Activated T-cell treated with anti-CD3 and anti-CD28 coated beads for 48 hours (primary cell): ENCODE measurements at regions not wholly inside any gene's neighbourhood (a gene's known extent, or its start where the extent isn't known, plus 50 kb on each side); places are given as distances from the start of the nearest gene placed in this dataset.
"Not testable (repeated sequence)": the region's sequence is repeated elsewhere in the genome, so short reads cannot be mapped to it uniquely, and the experiment has no call there.

ENCODE experiments used
- DNase-seq: peaks from one replicate; pipeline ENCODE4 v3.0.0-alpha.2; 2020; ENCODE audit warnings: low read depth

GRCh38 chr11:34001557-34002064 lies 49.9 kb upstream of the CAPRIN1 start:
- no peak for DNase-seq

DNA sequence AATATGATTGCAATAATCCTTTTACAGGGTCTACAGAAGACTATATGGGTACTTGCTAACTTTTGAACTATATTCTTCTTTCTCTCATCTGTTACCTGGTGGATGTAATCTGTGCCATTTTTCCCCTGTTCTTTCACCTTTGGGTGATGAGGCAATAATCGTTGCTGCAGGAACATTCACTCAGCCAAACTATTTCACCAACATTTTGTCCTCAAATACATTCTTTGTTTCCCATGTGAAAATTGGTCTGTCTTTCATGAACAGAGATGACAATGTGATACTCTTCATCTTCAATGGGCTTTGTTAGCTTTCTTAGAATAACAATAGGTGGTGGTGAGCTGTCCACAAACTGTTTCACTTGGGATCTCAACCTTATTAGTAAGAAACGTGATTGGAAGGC lies 52.1 kb upstream of the CAPRIN1 start:
- no peak for DNase-seq

DNA sequence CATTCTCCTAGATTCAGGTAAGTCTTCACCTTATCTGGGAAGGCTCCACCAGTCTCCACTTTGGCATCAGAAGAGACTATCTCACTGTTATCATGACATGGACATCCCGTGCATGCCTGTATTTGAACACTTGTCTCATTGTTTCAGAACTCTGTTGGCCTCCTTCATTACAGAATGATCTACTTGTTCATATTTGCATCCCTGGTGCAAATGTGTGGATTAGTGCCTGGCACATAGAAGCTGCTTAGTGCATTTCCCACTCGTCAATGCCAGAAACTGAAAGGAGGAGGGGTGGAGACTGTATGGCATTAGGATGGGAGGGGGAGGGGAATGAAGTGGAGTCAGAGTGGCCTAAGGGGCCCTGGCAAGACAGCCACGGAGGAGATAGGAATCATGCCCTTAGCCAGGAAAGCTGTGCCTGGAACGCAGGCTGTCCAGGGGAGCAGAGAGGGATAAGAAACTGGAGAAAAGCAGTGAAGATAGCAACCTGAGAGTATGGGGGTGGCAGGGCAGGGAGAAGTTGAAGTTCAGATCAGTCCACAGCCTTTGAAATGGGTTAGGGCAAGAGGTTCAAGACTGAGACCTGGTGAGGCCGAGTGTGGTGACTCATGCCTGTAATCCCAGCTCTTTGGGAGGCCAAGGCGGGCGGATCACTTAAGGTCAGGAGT lies 53.8 kb upstream of the CAPRIN1 start:
- no peak for DNase-seq

- DNase-seq, result peak; percentile 62
These were observed 54.8 kb upstream of the CAPRIN1 start for GRCh38 chr11:33996498-33997454.

DNA sequence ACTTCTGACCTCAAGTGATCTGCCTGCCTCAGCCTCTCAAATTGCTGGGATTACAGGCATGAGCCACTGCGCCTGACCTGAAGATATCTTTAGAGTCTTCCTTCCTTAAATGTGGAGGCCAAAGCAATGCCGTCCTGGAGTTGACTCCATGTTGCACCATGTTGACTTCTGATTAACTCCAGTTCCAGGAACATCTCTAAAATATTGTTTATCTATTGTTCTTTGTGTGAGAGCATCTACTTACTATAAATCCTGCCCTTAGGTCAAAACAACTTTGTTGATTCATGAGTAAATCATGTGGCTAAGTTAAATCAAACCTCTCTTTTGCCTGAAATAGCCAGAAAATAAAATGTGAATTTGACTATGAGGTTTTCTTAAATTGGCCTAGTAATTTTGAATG lies 56.6 kb upstream of the CAPRIN1 start:
- DNase-seq, result no peak

GRCh38 chr11:33991136-33991535 lies 60.4 kb upstream of the CAPRIN1 start:
- DNase-seq, result not testable (repeated sequence)

DNA sequence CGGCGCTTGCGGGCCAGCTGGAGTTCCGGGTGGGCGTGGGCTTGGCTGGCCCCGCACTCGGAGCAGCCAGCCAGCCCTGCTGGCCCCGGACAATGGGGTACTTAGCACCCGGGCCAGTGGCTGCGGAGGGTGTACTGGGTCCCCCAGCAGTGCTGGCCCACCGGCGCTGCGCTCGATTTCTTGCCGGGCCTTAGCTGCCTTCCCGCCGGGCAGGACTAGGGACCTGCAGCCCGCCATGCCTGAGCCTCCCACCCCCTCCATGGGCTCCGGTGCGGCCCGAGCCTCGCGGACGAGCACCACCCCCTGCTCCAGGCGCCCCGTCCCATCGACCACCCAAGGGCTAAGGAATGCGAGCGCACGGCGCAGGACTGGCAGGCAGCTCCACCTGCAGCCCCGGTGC lies 61.4 kb upstream of the CAPRIN1 start:
- DNase-seq, result not testable (repeated sequence)

GRCh38 chr11:33989461-33989860 lies 62.1 kb upstream of the CAPRIN1 start:
- no peak for DNase-seq

DNA sequence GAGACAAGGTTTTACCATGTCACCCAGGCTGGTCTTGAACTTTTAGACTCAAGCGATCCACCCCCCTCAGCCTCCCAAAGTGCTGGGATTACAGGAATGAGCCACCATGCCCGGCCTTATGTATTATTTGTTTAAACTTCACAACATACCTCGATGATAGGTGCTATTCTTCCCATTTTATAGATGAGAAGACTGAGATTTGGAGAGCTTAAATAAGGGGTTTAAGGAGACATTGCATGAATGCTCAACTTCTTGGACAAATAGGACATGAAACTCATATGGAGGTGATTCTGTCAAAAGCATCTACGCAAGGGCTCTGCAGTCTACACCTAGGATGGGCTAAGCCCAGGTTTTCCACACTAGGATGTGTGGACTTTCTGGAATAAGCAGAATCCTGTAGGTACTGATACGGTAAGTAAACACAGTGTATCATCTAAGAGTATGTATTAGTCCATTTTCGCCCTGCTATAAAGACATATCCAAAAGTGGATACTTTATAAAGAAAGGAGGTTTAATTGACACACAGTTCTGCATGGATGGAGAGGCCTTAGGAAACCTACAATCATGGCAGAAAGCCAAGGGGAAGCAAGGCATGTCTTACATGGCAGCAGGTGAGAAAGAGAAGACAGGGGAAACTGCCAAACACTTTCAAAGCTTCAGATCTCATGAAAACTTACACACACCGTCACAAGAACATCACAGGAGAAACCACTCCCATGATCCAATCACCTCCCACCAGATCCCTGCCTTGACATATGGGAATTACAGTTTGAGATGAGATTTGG lies 62.8 kb upstream of the CAPRIN1 start:
- DNase-seq, result no peak

DNA sequence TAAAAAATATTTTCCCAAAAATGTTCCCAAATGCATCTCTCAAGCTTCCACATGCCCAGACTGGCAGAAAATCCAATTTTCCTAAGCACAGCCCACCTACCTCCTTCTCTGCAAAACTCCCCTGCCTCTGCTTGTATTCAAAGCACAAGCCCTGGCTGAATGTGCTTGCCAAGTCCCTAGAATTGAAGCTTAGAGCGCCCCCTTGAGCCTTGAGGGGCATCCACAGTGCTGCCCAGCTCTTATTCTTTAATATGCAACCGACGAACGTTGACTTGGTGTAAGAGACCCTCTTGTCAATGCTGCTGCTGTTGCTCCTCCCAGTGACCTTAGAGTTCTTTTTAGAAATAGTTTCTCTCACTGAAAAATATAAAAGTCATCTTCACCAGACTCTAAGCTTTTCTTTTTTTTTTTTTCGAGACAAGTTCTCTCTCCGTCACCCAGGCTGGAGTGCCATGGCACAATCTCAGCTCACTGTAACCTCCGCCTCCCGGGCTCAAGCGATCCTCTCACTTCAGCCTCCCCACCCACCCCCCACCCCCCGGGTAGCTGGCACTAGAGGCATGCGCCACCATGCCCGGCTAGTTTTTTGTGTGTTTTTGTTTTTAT lies 63.5 kb upstream of the CAPRIN1 start:
- peak; percentile 50 for DNase-seq

- DNase-seq, result no peak
These were observed 64.0 kb upstream of the CAPRIN1 start for GRCh38 chr11:33987545-33987944.

- not testable (repeated sequence) for DNase-seq
These were observed 64.7 kb upstream of the CAPRIN1 start for GRCh38 chr11:33986597-33987501.

GRCh38 chr11:33984682-33985389 lies 66.7 kb upstream of the CAPRIN1 start:
- no peak for DNase-seq

DNA sequence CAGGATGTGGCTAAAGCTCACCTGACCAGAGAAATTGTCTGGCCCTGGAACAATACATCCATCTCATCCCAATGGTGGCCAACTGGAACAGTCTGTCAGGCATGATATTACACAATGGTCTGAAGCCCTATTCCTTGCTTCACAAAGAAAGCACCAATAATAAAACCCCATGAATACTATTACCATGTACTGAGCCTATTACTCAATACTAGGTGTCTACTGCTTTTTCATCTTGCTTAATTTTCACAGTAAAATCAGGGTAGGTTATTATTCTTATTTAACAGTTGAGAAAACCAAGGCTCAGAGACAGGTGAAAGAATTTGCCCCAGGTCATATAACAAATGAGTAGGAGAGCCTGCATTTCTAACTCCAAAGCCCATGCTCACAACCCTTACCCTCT lies 68.9 kb upstream of the CAPRIN1 start:
- no peak for DNase-seq

DNA sequence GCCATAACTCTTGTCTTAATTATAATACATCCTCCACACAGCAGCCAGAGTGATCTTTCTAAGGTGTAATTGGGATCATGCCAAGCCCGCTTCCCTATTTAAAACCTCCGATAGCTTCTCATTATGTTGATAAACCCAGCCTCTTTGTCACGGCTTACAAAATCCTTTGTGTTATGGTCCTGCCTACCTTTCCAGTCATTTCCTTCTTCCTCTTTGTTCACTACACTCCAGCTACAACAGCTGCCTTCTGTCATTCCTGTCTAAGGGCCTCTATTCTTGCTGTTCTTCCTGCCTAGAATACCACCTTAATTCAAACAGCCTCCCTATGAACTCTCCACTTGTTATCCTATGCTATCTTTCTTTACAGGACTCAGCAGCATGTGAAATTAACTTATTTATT lies 70.6 kb upstream of the CAPRIN1 start:
- no peak for DNase-seq

GRCh38 chr11:33978376-33978775 lies 73.2 kb upstream of the CAPRIN1 start:
- no peak for DNase-seq

DNA sequence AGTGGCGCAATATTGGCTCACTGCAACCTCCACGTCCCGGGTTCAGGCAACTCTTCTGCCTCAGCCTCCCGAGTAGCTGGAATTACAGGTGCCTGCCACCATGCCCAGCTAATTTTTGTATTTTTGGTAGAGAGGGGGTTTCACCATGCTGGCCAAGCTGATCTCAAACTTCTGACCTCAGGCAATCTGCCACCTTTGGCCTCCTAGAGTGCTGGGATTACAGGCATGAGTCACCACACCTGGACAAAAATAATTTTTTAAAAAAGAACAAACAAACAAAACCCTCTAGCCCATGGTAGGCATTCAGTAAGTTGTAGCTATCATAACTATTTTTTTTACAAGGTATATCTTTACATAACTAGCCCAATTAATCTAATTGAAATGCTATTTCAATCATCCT lies 73.9 kb upstream of the CAPRIN1 start:
- DNase-seq, result no peak

DNA sequence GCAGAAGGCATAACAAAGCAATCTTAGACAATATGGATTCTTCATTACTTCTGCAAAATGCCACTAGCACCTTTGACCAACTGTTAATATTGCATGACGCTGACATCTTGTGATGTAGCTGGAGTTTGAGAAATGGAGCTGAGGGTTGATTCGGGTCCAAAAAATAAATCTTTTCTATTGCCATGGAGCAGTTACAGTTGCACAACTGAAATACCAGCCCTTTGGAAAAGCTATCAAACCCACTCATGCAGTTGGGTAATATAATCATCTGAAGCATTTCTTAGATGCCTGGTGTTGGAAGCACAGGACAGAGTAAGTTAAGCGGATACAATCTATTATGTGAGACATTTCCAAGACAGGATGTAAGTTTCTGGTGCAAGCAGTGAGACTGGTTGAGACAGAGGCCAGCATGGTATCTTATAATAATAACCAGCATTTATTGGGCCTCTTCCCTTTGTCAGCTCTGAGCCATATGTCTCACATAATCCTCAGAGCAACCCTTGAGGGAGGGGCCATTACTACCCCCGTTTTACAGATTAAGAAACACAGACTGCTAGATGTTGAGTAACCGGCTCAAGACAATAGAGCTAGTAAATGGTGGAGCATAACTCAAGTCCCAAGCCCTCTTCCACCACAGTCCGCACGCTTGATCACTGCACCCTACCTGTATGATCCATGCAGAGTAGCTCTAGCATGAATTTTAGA lies 74.9 kb upstream of the CAPRIN1 start:
- DNase-seq, result no peak

GRCh38 chr11:33974804-33975203 lies 76.7 kb upstream of the CAPRIN1 start:
- no peak for DNase-seq

DNA sequence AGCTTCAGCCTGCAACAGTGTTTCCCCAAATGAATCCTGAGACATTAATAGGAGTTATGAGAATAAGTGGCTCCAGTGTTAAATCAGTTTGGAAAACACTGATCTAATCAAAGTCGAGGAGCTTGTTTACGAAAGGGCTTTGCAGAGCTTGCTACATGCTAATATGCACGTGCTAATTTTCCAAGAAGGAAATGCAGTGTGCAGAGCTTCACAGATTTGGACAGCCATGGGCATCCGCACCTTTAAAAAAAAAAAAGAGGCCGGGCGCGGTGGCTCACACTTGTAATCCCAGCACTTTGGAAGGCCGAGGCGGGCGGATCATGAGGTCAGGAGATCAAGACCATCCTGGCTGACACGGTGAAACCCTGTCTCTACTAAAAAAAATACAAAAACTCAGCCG lies 79.7 kb upstream of the LMO2 start:
- not testable (repeated sequence) for DNase-seq
